DMS 273 (cell line): ENCODE measurements at regions not wholly inside any gene's neighbourhood (a gene's known extent, or its start where the extent isn't known, plus 50 kb on each side); places are given as distances from the start of the nearest gene placed in this dataset.
"Not testable (repeated sequence)": the region's sequence is repeated elsewhere in the genome, so short reads cannot be mapped to it uniquely, and the experiment has no call there.

Experiments
- DNase-seq: peaks from one replicate; lab custom pipeline; 2025; ENCODE audit not compliant: unreplicated experiment; lab: John Stamatoyannopoulos, UW

DNA sequence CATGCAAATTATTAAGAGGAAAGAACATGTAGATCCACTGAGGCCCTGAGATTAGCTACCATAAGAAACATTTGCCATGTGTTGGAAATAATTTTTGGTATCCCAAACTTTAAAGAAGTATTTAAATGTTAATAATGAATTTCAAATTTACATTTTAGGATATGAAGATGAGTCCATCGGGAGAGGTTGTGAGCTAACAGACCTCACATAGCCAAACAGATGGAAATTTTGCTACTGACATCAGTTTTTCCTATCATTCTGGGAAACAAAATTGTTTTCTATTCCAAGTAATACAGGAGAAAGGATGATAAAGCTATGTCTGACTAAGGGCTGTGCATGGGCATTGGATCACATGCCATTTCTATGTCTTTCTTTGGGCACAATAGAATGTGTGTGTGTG is 809.6 kb downstream of the TENT5A start:
- no peak for DNase-seq

DNA sequence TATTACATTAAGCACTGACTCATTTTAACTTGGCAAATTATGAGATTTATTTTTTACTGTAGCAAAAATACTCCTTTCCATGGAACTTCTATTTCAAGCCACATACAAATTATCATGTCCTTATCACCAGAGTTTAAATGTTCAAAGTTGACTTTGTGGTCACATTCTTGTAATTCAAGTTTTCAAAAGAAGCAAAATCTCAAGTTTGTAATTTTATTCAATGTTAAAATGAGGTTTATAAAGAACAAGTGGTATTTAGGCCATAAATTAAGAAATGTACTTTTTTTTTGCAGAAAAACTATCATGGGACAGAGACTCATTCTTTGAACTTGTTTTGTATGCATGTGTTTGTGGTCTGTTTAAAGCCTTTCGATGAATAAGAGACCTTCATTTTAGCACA is 811.5 kb downstream of the TENT5A start:
- DNase-seq = no peak

DNA sequence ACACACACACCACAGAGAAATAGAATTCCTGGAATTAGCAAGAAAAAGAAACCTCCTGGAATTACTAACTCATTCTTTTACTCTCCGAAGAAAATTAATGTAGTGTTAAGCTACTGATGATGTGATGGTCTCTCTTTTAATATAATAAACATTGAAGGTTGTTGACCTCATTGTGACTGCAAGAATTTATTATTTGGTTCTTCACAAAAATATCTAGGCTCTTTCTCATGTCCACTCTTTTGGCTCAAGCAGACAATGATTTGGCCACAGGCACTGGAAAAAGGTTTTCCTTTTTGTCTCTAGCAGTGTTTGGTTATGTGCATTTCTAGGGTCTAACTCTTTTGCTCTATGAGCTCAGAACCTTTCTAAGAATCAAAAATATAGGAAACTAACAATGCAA is 811.9 kb downstream of the TENT5A start:
- no peak for DNase-seq

DNA sequence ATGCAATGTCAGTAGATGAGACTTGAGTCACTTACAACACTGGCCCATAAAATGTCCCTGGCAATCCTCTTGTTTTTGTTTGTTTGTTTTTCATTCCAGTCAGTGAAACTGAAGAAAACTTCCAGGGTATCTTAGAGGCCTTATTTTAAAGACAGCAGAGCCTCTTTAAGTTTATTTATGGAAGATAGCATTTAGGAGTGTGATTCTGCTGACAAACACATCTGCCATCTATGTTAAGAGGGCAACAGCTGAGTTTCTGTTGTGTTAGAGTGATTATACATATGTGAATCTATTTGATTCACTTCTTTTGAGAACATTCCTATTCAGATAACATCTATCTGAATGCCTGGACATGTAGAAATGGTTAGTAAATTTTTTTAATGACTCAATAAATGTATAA is 812.6 kb downstream of the TENT5A start:
- no peak for DNase-seq

DNA sequence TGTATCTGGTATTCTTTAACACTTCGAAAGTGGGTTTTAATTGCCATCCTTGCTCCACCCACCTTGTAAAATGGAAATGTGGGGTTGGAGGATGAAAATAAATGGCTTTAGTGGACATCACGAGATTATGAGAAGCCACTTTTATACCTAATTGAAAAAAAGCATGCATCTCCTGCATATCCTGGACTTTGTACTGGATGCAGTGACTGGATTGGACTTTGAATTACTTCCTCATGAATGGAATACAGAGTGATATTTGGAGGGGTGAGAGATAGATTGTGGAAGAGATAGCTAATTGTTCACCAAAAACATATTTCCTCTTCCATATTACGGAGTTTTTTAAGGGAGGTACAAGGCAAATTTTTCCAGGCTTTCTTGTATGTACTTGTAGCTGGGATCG is 813.0 kb downstream of the TENT5A start:
- no peak for DNase-seq

DNA sequence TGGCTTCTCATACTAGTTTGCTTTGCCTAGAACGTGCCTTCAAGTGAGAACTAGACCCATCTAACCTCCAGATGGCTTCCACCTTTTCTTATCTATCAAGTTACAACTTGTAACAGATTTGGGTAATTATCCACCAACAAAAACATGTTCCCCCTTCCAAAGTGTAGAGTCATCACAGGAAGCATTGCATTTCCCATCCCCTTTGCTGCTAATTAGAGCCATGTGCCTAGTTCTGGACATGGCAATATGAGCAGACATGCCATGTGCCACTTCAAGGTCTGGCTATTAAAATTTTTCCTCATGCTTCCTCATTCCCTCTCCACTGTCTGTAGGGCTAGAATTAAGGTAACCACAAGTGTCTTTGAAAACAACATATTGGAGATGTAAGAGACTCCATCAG is 814.4 kb downstream of the TENT5A start:
- DNase-seq = peak; percentile 50

DNA sequence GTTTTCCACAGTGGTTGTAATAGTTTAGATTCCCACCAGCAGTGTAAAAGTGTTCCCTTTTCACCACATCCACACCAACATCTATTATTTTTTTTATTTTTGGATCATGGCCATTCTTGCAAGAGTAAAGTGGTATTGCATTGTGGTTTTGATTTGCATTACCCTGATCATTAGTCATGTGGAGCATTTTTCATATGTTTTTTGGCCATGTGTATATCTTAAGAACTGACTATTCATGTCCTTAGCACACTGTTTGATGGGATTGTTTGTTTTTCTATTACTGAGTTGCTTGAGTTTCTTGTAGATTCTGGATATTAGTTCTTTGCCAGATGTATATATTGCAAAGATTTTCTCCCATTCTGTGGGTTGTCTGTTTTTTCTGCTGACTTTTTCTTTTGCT is 820.1 kb downstream of the TENT5A start:
- DNase-seq = no peak

DNA sequence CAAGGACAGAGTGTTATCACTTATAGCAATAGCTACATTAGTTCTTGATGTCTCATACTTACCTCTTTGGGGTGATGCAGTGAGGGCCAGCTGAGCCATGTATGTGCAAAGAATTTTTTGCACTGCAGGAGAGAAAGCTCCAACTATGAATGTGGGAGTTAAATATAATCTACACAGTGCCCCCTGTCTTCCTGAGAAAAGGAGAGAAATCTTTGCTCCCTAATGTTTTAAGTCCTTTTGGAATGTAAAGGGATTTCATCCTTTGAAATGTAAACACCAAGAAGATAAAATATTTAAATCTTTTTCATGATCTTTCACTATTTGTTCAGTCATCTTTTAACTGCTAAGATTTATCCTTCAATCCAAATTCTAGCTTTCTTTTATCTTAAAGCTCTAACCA is 822.1 kb downstream of the TENT5A start:
- DNase-seq = no peak

DNA sequence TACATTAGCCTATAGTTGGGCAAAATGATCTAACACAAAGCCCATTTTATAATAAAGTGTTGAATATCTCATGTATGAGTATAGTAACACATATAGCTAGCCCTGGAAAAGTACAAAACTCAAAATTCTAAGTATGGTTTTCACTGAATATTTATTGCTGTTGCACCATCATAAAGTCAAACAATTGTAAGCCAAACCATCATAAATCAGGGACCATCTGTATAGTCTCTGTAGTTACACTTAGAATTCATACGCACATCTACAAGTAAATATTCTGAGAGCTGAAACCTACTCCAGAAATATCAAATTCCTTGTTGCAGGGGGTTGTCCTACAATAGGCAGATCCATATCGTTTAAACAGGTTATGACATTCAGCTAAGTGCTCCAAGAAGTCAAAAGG is 817.3 kb downstream of the BCKDHB start:
- no peak for DNase-seq

DNA sequence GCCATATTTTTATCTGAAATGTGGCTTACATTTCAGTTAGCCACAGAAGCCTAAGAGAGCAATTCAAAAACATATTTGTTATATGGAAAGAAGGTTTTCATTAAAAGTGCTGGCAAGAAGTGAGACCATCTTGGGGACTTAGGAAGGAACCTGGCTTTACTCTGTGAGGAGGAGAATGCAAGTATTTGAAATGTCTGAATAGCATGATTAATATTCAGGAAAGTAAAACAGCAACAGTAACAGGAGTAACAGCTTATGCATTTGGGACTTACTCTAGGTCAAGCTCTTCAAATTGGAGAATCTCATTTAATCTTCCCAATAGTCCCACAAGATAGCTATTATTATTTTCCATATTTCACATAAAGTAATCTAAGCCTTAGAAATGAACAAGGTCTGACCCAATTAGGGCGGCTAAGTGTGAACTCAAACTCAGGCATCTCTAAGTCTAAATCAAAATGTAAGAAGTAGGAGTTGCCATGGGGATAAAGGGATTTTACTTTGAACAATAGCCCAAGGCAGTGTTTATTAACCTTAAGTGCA is 816.5 kb downstream of the BCKDHB start:
- DNase-seq = no peak

DNA sequence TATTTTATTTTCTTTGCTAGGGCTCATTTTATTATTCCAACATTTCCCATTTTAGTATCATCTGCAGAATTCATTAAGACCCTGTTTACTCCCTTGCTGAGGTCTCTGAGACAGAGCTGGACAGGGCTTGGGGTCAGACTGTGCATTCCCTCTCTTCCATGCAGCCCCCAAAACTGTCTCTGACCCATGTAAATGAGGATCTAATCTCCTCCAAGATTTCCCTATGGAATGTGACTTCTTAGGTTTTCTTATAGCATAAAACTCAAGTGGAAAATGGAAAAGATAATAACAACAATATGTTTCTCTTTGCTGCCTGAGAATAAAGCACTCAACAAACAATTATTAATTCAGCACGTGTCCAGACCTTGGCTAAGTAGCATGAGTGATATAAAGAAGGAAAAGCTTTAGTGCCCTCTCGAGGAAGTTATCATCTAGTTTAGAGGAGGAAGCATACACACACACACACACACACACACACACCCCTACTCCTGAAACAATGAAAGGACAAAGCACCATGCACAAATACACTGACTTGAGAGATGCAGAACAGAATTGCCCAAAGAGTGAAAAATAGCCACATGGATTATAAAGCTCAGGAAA is 815.5 kb downstream of the BCKDHB start:
- DNase-seq = no peak

DNA sequence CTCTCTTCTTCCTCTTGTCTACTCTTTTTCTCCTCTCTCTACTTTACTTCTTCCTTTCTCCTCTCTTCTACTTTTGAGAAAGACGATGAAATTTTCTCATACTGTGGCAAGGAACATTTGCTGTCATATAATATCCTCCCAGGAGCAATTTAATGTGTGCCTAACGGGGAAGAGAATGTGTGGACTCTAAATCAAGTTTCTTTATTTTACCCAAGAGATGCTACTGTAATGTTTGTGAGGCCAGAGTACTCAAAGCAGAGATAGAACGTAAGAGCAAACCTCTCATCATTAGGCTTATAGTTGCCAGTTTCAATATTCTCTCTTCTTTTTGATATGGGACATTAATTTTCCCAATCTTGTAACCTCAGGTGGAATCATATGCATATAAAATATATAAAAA is 801.4 kb downstream of the BCKDHB start:
- DNase-seq = no peak

DNA sequence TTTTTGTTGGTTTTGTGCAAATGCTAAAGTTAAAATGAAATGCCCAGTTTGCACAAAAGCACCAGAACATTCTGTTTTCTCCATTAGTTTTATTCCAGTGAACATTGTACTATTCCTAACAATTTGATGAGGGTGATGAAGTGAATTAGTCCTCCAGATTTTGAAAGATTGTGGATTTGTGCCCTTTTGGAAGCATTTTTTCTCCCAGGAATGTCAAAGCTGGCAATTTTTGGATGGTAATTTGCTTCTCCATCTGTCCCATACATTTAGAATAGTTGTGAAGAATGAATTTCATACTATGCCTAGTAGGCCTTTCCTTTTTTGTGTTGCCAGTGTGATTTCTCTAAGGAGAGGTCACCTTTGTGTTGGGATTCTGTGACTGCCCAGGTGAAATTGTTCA is 797.2 kb downstream of the BCKDHB start:
- no peak for DNase-seq

DNA sequence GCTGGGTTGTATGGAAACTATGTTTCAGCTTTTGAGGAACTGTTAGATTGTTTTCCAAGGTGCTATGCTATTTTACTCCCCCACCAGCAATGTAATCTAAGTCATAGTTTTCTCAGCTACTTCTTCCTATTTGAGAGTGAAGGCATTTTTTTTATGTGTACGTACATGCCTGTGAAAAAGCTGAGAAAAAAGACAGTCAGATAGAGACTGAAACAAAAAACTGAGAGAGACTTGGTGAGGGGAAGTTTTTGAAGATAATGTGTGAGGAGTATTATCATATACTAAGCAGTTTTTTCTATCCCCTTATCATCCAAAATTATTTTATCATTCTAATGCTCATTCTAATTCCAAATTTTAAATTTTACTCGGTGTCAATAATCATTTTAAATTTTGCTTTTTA is 780.0 kb downstream of the BCKDHB start:
- no peak for DNase-seq

DNA sequence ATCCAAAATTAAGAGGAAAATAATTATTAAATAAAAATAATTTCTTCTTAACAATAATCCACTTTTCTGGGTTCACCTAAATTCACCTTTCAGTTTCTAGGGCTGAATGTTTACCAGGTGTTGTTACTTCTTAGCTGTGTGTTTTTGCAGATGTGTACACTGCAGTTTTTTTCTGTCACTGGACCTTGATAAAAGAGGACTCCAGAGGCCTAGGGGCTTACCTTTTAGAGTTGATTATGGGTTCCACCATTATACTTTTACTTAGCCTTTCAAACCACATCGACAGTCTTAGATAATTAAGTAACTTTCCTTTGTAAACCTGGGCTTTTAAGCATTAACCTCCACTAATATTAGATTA is 766.5 kb downstream of the BCKDHB start:
- no peak for DNase-seq

DNA sequence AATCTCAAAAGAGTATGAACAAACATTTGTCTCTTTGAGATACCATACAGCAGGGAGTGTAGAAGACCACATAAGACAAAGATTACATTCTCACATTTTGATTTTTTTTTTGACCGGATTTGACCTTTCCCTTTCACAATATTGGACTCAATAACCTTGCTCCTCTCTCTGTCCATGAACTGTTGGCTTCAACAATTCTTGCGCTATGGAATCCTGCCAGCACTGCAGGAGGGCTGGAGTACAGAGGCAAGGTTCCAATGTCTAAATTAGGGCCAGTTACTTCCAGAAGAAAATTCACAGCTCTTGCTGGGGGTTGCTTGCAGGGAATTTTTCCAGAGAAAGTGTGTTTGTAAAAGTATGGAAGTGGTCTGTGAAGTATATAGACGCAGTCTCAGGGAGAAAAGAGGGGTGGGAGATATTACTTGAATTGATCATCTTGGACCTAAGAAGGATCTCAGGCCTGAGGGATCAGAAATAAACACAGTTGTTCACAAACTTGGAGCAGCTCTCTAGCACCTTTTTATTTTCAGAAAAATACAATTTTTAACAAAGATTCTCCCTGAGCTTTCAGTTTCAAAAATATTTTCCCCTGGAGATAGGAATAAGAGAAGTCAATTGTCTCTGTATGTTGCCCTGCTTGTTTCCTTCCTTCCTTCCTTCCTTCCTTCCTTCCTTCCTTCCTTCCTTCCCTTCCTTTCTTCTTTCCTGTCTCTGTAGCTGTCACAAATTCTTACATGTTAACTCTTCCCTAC is 765.9 kb downstream of the BCKDHB start:
- DNase-seq = peak; percentile 3

DNA sequence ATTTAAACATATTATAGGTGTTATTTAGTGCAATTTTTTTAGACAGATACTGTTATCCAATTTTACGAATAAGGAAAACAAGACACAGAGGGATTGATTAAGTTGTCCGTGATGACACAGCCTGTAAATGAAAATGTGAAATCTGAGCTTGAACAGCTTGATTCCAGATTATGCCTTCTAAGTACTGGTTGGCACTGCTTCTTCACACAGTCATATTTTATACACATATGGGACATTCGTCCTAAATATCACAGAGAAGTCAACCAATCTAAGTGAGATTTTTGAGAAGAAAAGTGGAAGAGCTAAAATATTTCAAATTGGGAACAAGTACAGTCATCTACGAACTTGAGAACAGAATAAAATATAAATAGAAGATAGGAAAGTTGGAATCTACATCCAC is 756.3 kb downstream of the BCKDHB start:
- DNase-seq = peak; percentile 2

DNA sequence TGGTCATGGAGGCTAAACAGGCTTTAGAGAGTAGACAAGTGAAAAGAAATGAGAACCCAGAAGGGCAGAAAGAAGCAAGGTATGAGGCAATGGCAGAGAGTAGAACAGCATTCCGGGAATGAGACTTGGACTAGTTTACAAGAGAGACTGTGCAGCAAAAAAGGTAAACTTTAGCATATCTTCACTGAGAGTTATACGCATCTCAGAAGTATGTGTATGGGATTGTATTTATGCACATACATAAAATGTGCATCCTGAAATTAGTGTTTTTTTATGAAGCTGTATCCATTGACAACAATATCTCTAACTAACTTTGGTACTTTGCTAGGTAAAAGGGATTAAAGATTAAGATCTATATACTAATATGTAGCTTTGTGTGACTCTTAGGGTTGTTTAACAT is 753.6 kb downstream of the BCKDHB start:
- no peak for DNase-seq

DNA sequence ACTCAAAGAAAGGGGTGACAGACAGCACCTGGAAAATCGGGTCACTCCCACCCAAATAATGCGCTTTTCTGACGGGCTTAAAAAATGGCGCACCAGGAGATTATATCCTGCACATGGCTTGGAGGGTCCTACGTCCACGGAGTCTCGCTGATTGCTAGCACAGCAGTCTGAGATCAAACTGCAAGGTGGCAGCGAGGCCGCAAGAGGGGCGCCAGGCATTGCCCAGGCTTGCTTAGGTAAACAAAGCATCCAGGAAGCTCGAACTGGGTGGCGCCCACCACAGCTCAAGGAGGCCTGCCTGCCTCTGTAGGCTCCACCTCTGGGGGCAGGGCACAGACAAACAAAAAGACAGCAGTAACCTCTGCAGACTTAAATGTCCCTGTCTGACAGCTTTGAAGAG is 741.5 kb downstream of the BCKDHB start:
- DNase-seq = not testable (repeated sequence)

DNA sequence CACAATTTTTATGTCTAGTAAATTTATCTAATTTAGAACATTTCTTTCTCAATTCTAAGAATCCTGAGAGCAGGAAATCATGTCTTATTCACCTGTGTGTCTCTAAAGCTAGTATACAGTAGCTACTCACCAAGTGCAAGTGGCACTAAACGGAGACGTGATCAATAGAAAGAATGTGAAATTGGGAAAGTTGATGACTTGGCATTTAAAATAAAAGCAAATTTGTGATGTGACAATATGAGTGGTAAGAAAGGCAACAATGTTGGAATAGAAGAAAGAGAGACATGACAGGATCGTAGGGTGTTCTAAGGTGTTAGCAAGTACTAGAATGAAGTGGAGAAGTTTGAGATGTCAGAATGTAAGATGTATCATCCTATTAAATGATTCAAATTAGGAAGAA is 725.9 kb downstream of the BCKDHB start:
- no peak for DNase-seq

DNA sequence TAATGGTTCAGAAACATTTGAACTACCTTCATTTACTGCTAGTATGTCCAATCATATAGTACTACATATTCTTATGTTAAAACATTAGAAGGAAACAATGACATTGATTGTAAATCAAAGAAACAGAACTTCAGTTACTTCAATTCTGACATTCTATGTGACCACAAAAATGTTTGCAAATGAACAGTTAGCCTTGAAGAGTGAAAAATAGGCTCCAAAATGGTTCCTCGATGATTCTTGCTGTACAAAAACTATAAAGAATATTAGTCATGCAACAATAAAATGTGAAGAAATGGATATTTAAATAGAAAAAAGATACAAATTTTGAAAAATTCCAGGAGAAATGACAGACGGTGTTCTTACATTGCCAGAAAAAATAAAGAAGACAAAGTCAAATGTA is 686.9 kb downstream of the BCKDHB start:
- no peak for DNase-seq

DNA sequence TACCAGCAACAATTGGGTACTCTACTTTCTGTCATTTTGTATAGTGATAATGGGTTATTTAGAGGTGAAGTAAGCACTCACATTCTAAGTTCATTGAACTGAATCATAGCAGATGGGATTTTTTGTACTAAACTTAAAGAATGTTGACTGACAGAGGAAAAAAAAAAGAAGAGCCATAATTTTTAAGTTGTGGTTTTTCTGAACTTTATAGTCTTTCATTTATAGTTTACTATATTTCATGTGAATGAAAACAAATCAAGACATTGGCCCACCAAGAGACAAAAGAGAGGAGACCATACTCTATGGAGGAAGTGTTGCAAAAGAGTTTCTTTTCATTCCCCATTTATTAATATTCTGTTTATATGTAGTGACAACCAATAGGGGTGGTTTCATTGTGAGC is 685.7 kb downstream of the BCKDHB start:
- DNase-seq = no peak
